ENCODE measurements at regions not wholly inside any gene's neighbourhood (a gene's known extent, or its start where the extent isn't known, plus 50 kb on each side); places are given as distances from the start of the nearest gene placed in this dataset.

DNA sequence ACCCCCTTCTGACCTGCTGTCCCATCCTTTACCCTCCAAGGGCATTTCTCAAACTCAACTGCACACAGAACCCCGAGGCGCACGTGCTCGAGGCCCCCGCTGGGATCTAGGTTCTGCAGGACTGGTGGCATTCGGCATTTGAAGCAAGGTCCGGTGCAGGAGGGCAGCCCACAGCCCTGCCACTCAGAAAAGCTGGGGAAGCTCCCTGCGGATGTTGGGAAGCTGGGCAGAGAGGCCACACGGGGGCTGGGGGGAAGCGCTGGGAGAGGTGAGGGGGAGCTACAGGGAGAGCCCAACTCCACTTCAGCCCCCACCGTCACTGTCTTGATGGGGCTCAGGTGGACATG is 51.2 kb upstream of the SLCO4A1 start:
- TF ChIP-seq, protein P1, sequence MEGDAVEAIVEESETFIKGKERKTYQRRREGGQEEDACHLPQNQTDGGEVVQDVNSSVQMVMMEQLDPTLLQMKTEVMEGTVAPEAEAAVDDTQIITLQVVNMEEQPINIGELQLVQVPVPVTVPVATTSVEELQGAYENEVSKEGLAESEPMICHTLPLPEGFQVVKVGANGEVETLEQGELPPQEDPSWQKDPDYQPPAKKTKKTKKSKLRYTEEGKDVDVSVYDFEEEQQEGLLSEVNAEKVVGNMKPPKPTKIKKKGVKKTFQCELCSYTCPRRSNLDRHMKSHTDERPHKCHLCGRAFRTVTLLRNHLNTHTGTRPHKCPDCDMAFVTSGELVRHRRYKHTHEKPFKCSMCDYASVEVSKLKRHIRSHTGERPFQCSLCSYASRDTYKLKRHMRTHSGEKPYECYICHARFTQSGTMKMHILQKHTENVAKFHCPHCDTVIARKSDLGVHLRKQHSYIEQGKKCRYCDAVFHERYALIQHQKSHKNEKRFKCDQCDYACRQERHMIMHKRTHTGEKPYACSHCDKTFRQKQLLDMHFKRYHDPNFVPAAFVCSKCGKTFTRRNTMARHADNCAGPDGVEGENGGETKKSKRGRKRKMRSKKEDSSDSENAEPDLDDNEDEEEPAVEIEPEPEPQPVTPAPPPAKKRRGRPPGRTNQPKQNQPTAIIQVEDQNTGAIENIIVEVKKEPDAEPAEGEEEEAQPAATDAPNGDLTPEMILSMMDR (conservative IDR thresholded peaks at IDR 0.05; ENCODE audit: low read length) = no peak
- no peak for TF ChIP-seq EZH2phosphoT487 (IDR thresholded peaks at IDR 0.05; ENCODE audit: borderline replicate concordance)
